IPS-15b (cell line): ENCODE measurements at regions not wholly inside any gene's neighbourhood (a gene's known extent, or its start where the extent isn't known, plus 50 kb on each side); places are given as distances from the start of the nearest gene placed in this dataset.

Source experiments
- H3K27me3 ChIP-seq: one replicate; pipeline ENCODE4 v1.6.1; 2013; ENCODE audit warnings: low read length; ENCODE audit not compliant: control insufficient read depth, insufficient read depth
- H3K36me3 ChIP-seq: one replicate; pipeline ENCODE4 v1.6.1; 2013; ENCODE audit warnings: low read length; ENCODE audit not compliant: control insufficient read depth, insufficient read depth
- H3K4me1 ChIP-seq: one replicate; pipeline ENCODE4 v1.6.1; 2013; ENCODE audit warnings: mild to moderate bottlenecking, low read length; ENCODE audit not compliant: control insufficient read depth, insufficient read depth
- H3K4me3 ChIP-seq: one replicate; pipeline ENCODE4 v1.5.1; 2013; ENCODE audit warnings: low read depth, low read length
- H3K9ac ChIP-seq: one replicate; pipeline ENCODE4 v1.6.1; 2013; ENCODE audit warnings: low read depth, mild to moderate bottlenecking, low read length
- H3K9me3 ChIP-seq: one replicate; pipeline ENCODE4 v1.6.1; 2013; ENCODE audit warnings: mild to moderate bottlenecking, low read length; ENCODE audit not compliant: control insufficient read depth, insufficient read depth

DNA sequence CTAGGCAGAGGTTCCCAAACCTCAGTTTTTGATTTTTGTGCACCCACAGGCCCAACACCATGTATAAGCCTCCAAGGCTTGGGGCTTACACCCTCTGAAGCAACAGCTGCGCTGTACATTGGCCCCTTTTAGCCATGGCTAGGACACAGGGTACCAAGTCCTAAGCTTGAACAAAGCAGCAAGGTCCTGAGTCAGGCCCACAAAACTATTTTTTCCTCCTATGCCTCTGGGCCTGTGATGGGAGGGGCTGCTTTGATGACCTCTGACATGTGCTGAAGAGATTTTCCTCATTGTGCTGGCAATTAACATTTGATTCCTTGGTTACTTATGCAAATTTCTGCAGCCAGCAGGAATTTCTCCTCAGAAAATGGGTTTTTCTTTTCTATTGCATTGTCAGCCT lies 262.2 kb upstream of the CEP162 start:
- Histone ChIP-seq H3K4me3 (no peak overlapping the region), H3K4me1 (no peaks in the 10 kb centered on the region)

DNA sequence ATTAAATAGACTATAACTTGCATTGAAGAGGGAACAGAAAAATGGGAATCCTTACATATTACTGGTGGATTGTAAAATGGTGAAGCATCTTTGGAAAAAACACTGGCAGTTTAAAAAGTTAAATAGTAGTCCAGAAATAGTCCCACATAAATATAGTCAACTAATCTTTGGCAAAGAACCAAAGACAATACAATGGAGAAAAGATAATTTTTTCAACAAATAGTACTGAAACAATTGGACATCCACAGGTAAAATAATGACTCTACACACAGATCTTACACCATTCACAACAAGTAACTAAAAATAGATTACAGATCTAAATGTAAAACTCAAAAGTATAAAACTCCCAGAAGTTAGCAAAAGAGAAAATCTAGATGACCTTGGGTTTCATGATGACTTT lies 259.1 kb upstream of the CEP162 start:
- no peak overlapping the region for H3K9ac ChIP-seq
- peaks cover 3% of the 10 kb centered on the region for H3K9me3 ChIP-seq
- no peak overlapping the region for H3K4me3 ChIP-seq
- H3K36me3 ChIP-seq, result no peaks in the 10 kb centered on the region
- no peaks in the 10 kb centered on the region for H3K4me1 ChIP-seq
- no peaks in the 10 kb centered on the region for H3K27me3 ChIP-seq

More for the DNA sequence above, 262.2 kb upstream of the CEP162 start:
- H3K9me3 ChIP-seq, result peaks cover 3% of the 10 kb centered on the region
- H3K36me3 ChIP-seq, result no peaks in the 10 kb centered on the region
- no peak overlapping the region for H3K9ac ChIP-seq
- H3K27me3 ChIP-seq, result no peaks in the 10 kb centered on the region

DNA sequence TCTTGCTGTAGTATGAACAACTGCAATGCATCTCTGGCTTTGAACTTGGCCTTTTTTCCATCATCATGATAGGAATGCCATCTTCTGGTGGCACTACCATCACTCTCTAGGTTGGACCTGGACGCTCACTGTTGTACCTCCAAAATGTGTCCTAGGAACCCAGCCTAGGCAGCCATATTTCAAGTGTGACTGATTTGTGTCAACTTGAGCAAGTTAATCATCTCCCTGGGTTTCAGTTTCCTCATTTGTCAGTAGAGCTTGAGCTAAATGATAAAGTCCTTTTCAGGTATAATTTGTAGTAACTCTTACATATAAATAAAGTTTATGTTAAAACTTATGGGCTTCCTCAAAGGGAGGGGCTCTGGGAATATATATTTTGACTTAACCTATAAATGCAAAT lies 241.7 kb upstream of the CEP162 start:
- Histone ChIP-seq H3K9me3 (no peaks in the 10 kb centered on the region), H3K4me3 (no peak overlapping the region), H3K36me3 (no peaks in the 10 kb centered on the region), H3K9ac (no peak overlapping the region), H3K27me3 (no peaks in the 10 kb centered on the region), H3K4me1 (peaks cover 2% of the 10 kb centered on the region)

DNA sequence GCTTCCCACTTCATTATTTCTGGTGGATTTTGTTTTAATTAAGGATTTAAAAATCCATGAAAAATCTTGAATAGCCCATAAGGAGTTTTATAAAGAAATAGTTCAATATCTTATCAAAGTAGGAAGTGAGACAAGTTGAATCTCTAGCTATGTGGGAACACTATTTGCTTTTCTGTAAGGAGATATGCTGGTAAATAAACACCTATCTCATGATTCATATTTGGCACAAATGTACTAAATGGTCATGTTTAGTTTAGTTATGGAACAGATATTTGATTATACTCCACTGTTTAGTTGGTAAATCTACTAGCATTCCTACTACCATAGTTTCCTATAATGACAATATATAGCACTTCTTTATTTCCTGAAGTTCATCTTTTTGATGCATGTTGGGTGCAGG lies 239.9 kb upstream of the CEP162 start:
- H3K9ac ChIP-seq, result no peak overlapping the region
- no peak overlapping the region for H3K4me3 ChIP-seq
- H3K9me3 ChIP-seq, result no peaks in the 10 kb centered on the region
- no peaks in the 10 kb centered on the region for H3K27me3 ChIP-seq
- no peaks in the 10 kb centered on the region for H3K36me3 ChIP-seq
- H3K4me1 ChIP-seq, result peaks cover 2% of the 10 kb centered on the region

DNA sequence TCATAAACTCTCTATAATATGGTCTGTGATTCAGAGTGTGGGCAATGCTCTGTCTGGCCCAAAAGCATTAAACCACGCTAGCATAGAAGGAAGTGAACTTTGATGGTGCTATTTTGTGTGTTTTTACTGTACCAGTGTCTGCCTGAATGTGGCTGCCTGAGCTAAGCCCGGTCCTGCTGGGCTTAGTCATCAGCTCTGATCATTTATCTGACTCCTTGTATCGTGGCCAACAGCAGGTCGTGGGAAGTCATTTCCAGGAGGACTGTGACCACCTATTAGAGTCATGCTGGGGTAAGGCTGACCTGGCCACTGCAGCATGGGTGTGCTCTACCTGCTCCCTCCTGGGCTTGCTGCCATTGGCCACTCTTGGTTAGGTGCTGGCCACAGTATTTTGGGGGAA lies 239.1 kb upstream of the CEP162 start:
- H3K9me3 ChIP-seq, result no peaks in the 10 kb centered on the region
- peaks cover 2% of the 10 kb centered on the region for H3K4me1 ChIP-seq
- no peak overlapping the region for H3K9ac ChIP-seq
- no peak overlapping the region for H3K4me3 ChIP-seq
- H3K27me3 ChIP-seq, result no peaks in the 10 kb centered on the region
- H3K36me3 ChIP-seq, result no peaks in the 10 kb centered on the region

DNA sequence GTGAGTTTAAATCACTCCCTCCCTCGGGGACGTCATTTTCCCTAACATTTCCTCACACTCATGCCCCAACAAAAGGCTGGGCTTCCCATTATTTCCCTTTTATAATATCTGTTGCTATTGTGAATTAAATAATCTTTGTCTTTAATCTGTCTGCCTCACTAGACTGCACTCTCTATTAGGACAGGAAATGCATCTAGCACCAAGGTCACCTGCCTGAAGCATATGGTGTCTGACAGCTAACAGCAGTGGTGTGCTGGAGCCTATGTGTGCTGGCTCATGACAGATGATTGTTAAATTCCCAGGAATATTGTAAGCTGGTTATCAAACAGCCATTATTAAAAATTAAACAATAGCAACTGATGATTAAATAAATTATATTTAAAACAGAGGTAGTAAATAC lies 237.0 kb upstream of the CEP162 start:
- Histone ChIP-seq H3K9ac (no peak overlapping the region), H3K9me3 (no peaks in the 10 kb centered on the region), H3K36me3 (no peaks in the 10 kb centered on the region), H3K4me1 (peaks cover 2% of the 10 kb centered on the region), H3K4me3 (no peak overlapping the region), H3K27me3 (no peaks in the 10 kb centered on the region)

DNA sequence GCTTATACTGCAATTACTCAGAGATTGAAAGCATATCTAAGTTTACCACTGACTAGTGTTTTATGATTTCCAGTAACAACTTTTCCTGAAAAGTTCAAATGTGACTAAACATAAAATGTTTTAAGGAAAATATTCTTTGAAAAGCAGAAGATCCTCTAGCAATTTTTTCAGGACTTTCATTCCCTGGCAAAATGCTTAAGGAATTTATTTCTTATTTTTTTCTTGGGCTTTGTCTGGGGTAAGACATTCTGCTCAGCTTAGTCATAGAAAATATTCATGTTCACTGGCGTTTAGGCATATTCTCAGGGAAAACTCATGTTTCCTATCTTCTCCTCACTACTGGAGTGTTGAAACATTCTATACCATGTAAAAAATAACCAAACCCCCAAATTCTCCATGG lies 235.3 kb upstream of the CEP162 start:
- H3K9me3 ChIP-seq, result no peaks in the 10 kb centered on the region
- H3K4me3 ChIP-seq, result no peak overlapping the region
- H3K9ac ChIP-seq, result no peak overlapping the region
- no peaks in the 10 kb centered on the region for H3K27me3 ChIP-seq
- H3K4me1 ChIP-seq, result peaks cover 2% of the 10 kb centered on the region
- H3K36me3 ChIP-seq, result no peaks in the 10 kb centered on the region

DNA sequence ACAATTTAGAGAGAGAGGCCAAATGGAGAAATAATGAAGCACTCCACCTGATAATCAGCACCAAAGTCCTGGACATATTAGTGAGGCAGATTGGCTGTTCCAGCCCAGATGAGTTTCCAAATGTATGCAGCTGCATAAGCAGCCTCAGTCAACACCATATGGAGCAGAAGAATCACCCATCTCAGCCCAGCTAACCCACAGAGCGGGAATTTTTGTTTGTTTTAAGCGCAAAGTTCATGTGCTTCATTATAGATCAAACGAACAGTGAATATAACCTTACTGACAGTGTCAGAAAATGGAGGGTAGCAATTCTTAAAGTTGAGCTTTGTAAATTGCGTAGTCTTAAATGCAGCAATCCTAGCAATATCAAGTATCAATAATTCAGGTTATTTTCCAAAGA lies 234.0 kb upstream of the CEP162 start:
- Histone ChIP-seq H3K4me1 (no peaks in the 10 kb centered on the region), H3K9me3 (no peaks in the 10 kb centered on the region), H3K4me3 (no peak overlapping the region), H3K27me3 (no peaks in the 10 kb centered on the region), H3K9ac (no peak overlapping the region), H3K36me3 (no peaks in the 10 kb centered on the region)

DNA sequence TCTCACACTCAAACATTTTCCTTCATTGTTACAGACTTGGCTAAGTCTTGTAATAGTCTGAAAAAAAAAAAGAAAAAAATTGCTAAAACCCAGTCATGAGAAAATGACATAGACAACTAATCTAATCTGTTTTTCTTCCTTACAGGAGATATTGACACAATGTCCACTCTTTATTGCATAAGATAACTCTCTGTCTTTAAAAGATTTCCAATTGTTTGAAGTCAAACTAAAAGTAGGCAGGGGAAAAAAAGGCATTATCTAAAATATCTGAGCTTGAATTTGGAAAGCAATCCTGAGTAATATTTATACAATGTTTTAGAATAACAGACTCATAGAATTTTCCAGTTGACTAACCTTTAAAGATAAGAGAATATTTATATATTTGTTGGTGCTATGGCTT lies 233.0 kb upstream of the CEP162 start:
- Histone ChIP-seq H3K4me1 (no peaks in the 10 kb centered on the region), H3K9me3 (no peaks in the 10 kb centered on the region), H3K27me3 (no peaks in the 10 kb centered on the region), H3K36me3 (no peaks in the 10 kb centered on the region), H3K4me3 (no peak overlapping the region), H3K9ac (no peak overlapping the region)

DNA sequence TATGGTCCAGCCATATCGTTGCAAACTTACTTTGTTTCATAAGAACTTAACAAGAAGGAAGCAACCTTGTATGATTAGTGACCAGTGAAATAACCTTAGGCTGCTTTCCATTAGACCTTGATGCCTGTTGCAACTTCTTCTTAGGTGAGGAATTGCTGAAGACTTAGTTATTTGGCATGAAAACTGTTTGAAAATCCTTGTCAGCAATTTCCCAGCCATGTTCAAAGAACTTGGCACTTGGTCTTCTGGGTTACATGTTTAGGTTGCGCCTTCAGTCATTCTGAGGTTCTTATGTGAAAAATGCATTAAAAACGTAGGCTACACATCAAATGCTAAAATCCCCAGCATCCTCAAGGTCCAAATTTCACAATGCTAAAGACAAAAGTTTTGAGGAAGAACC lies 232.0 kb upstream of the CEP162 start:
- Histone ChIP-seq H3K9ac (no peak overlapping the region), H3K4me1 (no peaks in the 10 kb centered on the region), H3K36me3 (no peaks in the 10 kb centered on the region), H3K27me3 (no peaks in the 10 kb centered on the region), H3K4me3 (no peak overlapping the region), H3K9me3 (no peaks in the 10 kb centered on the region)

DNA sequence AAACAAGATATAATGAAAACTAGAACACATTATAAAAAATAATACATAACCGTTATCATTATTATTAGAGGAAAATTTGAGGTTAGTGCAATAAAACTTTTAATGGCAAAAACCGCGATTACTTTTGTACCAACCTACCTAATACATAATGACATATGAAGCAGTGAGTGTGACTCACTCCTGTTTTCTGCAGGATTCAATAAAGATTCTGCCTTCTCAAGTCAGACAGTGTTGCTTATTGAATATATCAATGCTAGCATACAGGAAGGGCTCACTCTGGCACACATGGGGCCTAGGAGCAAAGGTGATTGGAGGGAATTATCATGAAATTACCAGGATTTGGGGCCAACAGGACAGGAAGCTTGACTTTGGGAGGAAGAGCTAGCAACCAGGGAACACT lies 230.8 kb upstream of the CEP162 start:
- no peak overlapping the region for H3K9ac ChIP-seq
- H3K36me3 ChIP-seq, result no peaks in the 10 kb centered on the region
- no peaks in the 10 kb centered on the region for H3K27me3 ChIP-seq
- no peak overlapping the region for H3K4me3 ChIP-seq
- H3K9me3 ChIP-seq, result no peaks in the 10 kb centered on the region
- no peaks in the 10 kb centered on the region for H3K4me1 ChIP-seq

DNA sequence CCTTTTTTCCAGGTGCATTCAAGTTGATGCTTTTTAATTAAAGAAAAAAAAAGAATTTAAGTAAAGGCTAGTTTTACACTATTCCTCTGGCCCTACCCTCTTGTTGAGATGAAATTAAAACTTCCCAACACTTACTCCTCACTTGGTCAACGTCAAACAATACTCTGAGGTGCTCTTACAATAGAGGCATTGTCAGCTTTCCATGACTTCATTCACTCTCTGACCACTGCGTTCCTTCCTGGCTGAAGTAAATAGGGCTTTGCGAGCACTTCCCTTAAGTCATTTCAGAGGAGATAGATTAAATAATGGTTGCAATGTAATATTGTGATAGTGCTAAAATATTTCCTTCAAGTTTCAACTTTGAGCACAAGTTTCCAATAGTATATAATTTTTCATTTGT lies 229.8 kb upstream of the CEP162 start:
- Histone ChIP-seq H3K27me3 (no peaks in the 10 kb centered on the region), H3K36me3 (no peaks in the 10 kb centered on the region), H3K4me1 (no peaks in the 10 kb centered on the region), H3K9ac (no peak overlapping the region), H3K9me3 (no peaks in the 10 kb centered on the region), H3K4me3 (no peak overlapping the region)

DNA sequence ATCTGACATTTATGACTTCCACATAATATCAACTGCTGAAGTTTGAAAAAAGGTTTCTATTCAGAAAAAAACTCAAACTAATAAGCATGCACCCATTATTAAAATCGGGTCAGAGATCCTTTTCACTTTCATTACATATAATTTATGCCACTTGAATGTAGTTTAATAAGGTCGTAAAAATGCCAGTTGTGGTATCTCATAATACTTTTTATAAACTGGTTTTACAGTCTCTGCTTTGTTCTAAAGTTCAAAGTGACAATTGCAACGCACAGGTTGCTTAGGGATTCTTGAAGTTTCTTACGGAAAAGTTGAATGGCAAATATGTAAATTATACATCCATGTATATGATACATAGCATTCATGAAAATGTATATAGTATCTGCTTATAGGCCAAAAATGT lies 229.4 kb upstream of the CEP162 start:
- H3K36me3 ChIP-seq, result no peaks in the 10 kb centered on the region
- no peaks in the 10 kb centered on the region for H3K4me1 ChIP-seq
- no peaks in the 10 kb centered on the region for H3K9me3 ChIP-seq
- no peak overlapping the region for H3K4me3 ChIP-seq
- H3K27me3 ChIP-seq, result no peaks in the 10 kb centered on the region
- no peak overlapping the region for H3K9ac ChIP-seq
